Pancreas (tissue), 10 donors: ENCODE measurements at regions not wholly inside any gene's neighbourhood (a gene's known extent, or its start where the extent isn't known, plus 50 kb on each side); places are given as distances from the start of the nearest gene placed in this dataset.

Experiments
- ATAC-seq, 4 donors: fragments of 200-7000 bp; cut with Tn5 transposase; one replicate each; pipeline versions ENCODE4 v1.8.0 to v1.9.1; 2020; ENCODE audit warnings: mild to moderate bottlenecking in 4 of 4, moderate library complexity in 4 of 4
- DNase-seq, 6 donors: peaks; one replicate each; pipeline ENCODE4 v3.0.0-alpha.2; 2020
- FAIRE-seq: peaks from 2 replicates; lab custom pipeline; 2012; peaks lifted over from hg19 to GRCh38; lab: Jason Lieb, UNC
- H3K27ac ChIP-seq, 4 donors: fragments of 200-600 bp; sonication (generic); 1 replicate in 3 of 4; 2 replicates in 1 of 4; pipeline versions ENCODE4 v1.5.0 to v1.8.0; 2020
- H3K27me3 ChIP-seq, 4 donors: fragments of 200-600 bp; one replicate each; pipeline ENCODE4 v1.8.0; 2021
- H3K36me3 ChIP-seq, 3 donors: fragments of 200-600 bp; sonication (generic) in 1 of 3; one replicate each; pipeline versions ENCODE4 v1.5.0 to v1.8.0; 2020 to 2021
- H3K4me1 ChIP-seq, 3 donors: fragments of 200-600 bp; one replicate each; pipeline ENCODE4 v1.8.0; 2021
- H3K4me3 ChIP-seq, 4 donors: fragments of 200-600 bp; sonication (generic) in 2 of 4; one replicate each; pipeline versions ENCODE4 v1.5.0 to v1.8.0; 2020 to 2021
- H3K9me3 ChIP-seq, 4 donors: fragments of 200-600 bp; one replicate each; pipeline ENCODE4 v1.8.0; 2021
- CTCF ChIP-seq, 4 donors: fragments of 200-600 bp; sonication (generic) in 3 of 4; IDR thresholded peaks; one replicate each; pipeline versions ENCODE4 v1.5.0 to v1.8.0; 2021; ENCODE audit warnings: antibody characterized with exemption in 4 of 4
- WGBS, 2 donors: extraction: QIAGEN DNeasy Blood & Tissue Kit; methylation state at CpG; one replicate each; pipeline ENCODE4 v1.1.7; 2013; 5-methylcytosine and 5-hydroxymethylcytosine counted together
- intact Hi-C, 3 donors: fragments of 100-400 bp; cut with DNase I; formaldehyde crosslinking; loops; one replicate each; pipeline versions ENCODE4 v1.11.1 to v1.14.2; 2022
- donor health status: healthy with polysubstance abuse.
- donor health status: DM: no; HTN: no; CAD: no; lungs with moderate emphysema.
- donor health status: DM: no; HTN: no; CAD: no.
- donor health status: control.
- donor health status: control.
- donor health status: Bipolar disorder and iron deficiency.
- donor health status: DM: yes; HTN: yes; CAD: no.
- donor health status: DM: no; HTN: no; CAD: no.
- donor health status: DM: no; HTN: no; CAD: no.
- donor health status: DM: yes; HTN: yes; CAD: no.

- Histone ChIP-seq H3K27me3 (no peaks in the 10 kb centered on the region), H3K27ac (no peak overlapping the region), H3K4me3 (no peak overlapping the region), H3K9me3 (no peaks in the 10 kb centered on the region), H3K4me1 (no peaks in the 10 kb centered on the region), H3K36me3 (no peaks in the 10 kb centered on the region)
- intact Hi-C loops: no loop called here
- ATAC-seq (no peak), DNase-seq (no peak), FAIRE-seq (no peak)
- WGBS, 2 donors: 5 to 10% methylated on average over 2 of the region's 2 CpGs
- TF ChIP-seq CTCF (IDR thresholded peaks at IDR 0.05): no peak
These were observed 974.9 kb upstream of the PIK3C3 start for GRCh38 chr18:40980171-40980570.

DNA sequence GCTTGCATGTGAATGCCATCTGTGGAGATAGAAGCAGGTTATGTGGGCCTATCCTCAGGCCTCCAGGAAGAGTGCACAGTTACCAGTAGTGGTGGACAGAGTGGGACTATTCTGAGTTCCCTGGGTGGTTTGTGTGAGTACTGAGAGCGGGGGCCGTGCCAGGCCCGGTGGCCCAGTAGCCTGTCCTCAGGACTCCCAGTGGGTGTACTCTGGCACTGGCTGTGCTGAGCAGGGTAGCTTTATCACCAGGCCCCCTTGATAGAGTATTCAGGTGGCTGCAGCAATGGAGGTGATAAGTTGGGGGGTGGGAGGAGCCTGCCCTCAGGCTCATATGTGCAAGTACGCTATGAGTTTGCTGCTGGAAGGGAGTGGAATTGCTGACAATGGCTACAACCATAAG, 979.0 kb upstream of the PIK3C3 start:
- FAIRE-seq (no peak), ATAC-seq (no peak)
- 78 to 91% methylated on average over 4 of the region's 4 CpGs for WGBS, 2 donors

GRCh38 chr18:40974448-40974847, 980.6 kb upstream of the PIK3C3 start:
- no peak for ATAC-seq
- H3K9me3 ChIP-seq: no peaks in the 10 kb centered on the region
- H3K4me1 ChIP-seq: no peaks in the 10 kb centered on the region
- intact Hi-C loops: no loop called here
- no peaks in the 10 kb centered on the region for H3K27me3 ChIP-seq
- FAIRE-seq: no peak
- H3K27ac ChIP-seq: no peak overlapping the region
- no peaks in the 10 kb centered on the region for H3K36me3 ChIP-seq
- DNase-seq: no peak
- TF ChIP-seq CTCF (IDR thresholded peaks at IDR 0.05): no peak
- no peak overlapping the region for H3K4me3 ChIP-seq

More for the DNA sequence above, 979.0 kb upstream of the PIK3C3 start:
- Histone ChIP-seq H3K4me3 (no peak overlapping the region), H3K36me3 (no peaks in the 10 kb centered on the region), H3K9me3 (no peaks in the 10 kb centered on the region), H3K27me3 (no peaks in the 10 kb centered on the region), H3K27ac (no peak overlapping the region), H3K4me1 (no peaks in the 10 kb centered on the region)
- DNase-seq: no peak
- intact Hi-C loops: no loop called here
- TF ChIP-seq CTCF (IDR thresholded peaks at IDR 0.05): no peak

- 49 to 75% methylated on average over 1 of the region's 1 CpG for WGBS, 2 donors
- Histone ChIP-seq H3K4me1 (no peaks in the 10 kb centered on the region), H3K27ac (no peak overlapping the region), H3K36me3 (no peaks in the 10 kb centered on the region), H3K9me3 (no peaks in the 10 kb centered on the region), H3K4me3 (no peak overlapping the region), H3K27me3 (no peaks in the 10 kb centered on the region)
- ATAC-seq (no peak), FAIRE-seq (no peak), DNase-seq (no peak)
- intact Hi-C loops: no loop called here
- TF ChIP-seq CTCF (IDR thresholded peaks at IDR 0.05): no peak
These were observed 992.2 kb upstream of the PIK3C3 start for GRCh38 chr18:40962784-40963183.

- no peak for DNase-seq
- no peak for ATAC-seq
- Histone ChIP-seq H3K27me3 (no peaks in the 10 kb centered on the region), H3K27ac (no peak overlapping the region), H3K9me3 (no peaks in the 10 kb centered on the region), H3K36me3 (no peaks in the 10 kb centered on the region), H3K4me1 (no peaks in the 10 kb centered on the region), H3K4me3 (no peak overlapping the region)
- no peak for TF ChIP-seq CTCF (IDR thresholded peaks at IDR 0.05)
- WGBS, 2 donors: 38 to 42% methylated on average over 2 of the region's 2 CpGs
- no peak for FAIRE-seq
- intact Hi-C loops: no loop called here
These were observed 997.4 kb upstream of the PIK3C3 start for GRCh38 chr18:40957533-40958070.
